Activated T-helper 1 cell treated with Interleukin-2 at 50 U/mL for 16 hours (primary cell): ENCODE measurements at regions not wholly inside any gene's neighbourhood (a gene's known extent, or its start where the extent isn't known, plus 50 kb on each side); places are given as distances from the start of the nearest gene placed in this dataset.
"Not testable (repeated sequence)": the region's sequence is repeated elsewhere in the genome, so short reads cannot be mapped to it uniquely, and the experiment has no call there.

Experiments
- DNase-seq: peaks from one replicate; pipeline ENCODE4 v3.0.0-alpha.2; 2020; ENCODE audit warnings: low read depth

DNA sequence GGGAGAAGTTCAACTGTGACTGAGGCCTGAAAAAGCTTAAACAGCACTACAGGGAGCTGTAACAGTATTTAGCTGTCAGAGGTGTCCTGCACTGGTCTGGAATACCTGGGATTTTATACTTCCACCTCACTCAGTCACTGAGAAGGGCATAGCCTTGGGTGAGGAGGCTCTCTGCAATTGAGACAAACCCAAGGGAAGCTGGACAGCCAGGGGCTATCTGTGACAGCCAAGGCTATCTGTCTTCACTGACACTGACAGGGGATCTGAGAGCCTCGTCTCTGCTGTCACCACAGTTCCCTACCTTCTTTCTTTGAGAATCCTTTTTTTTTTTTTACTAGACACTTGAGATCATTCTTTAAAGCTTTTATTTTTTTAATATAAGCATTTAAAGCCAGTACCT is 356.2 kb upstream of the CD180 start:
- no peak for DNase-seq

- DNase-seq, result no peak
These were observed 353.3 kb upstream of the CD180 start for GRCh38 chr5:67549947-67550346.

GRCh38 chr5:67549296-67549618 is 352.7 kb upstream of the CD180 start:
- no peak for DNase-seq

- no peak for DNase-seq
These were observed 352.1 kb upstream of the CD180 start for GRCh38 chr5:67548520-67549295.

DNA sequence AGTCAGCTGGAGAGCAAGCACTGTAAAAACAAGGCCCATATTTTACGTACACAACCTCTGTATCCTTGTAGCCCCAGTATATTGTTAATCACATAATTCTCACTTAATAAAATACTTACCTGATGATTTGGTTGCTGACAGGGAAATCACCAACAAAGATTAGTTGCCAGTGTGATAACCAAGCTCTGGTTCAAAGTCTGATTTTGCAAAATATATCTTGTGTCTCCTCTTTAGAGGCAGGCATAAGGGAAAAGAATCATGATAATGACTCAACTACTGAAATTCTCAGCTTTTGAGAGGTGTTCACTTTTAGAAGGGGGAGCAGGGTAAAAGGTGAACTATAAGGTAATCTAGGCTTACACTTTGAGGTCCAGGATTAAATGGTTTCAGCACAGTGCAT is 351.1 kb upstream of the CD180 start:
- no peak for DNase-seq

DNA sequence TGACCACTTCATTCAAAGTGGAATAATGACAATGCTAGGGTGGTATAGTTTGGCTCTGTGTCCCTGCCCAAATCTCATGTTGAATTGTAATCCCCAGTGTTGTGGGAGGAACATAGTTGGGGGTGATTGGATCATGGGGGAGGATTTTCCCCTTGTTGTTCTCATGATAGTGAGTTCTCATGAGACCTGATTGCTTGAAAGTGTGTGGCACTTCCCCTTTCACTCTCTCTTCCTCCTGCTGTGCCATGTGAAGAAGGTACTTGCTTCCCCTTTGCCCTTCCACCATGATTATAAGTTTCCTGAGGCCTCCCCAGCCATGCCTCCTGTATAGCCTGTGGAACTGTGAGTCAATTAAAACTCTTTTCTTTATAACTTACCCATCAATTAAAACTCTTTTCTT is 348.3 kb upstream of the CD180 start:
- not testable (repeated sequence) for DNase-seq

- no peak for DNase-seq
These were observed 347.2 kb upstream of the CD180 start for GRCh38 chr5:67543720-67544270.

GRCh38 chr5:67542479-67542878 is 345.9 kb upstream of the CD180 start:
- no peak for DNase-seq

DNA sequence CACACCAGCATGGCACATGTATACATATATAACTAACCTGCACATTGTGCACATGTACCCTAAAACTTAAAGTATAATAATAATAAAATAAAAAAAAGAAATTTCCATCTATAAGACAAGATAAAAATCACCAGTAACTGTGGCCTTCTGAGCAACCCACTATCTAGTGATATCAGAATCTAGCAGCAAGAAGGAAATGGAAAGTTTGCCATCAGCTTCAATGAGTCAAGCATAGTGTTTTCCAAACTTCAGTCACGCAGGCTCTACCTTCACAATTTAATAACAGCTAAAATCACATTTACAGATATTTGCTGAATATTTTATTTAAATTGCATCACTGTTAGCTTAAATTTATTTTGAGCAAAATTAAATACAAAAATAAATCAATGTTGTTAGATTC is 345.3 kb upstream of the CD180 start:
- DNase-seq, result no peak

GRCh38 chr5:67538855-67539506 is 342.4 kb upstream of the CD180 start:
- no peak for DNase-seq

DNA sequence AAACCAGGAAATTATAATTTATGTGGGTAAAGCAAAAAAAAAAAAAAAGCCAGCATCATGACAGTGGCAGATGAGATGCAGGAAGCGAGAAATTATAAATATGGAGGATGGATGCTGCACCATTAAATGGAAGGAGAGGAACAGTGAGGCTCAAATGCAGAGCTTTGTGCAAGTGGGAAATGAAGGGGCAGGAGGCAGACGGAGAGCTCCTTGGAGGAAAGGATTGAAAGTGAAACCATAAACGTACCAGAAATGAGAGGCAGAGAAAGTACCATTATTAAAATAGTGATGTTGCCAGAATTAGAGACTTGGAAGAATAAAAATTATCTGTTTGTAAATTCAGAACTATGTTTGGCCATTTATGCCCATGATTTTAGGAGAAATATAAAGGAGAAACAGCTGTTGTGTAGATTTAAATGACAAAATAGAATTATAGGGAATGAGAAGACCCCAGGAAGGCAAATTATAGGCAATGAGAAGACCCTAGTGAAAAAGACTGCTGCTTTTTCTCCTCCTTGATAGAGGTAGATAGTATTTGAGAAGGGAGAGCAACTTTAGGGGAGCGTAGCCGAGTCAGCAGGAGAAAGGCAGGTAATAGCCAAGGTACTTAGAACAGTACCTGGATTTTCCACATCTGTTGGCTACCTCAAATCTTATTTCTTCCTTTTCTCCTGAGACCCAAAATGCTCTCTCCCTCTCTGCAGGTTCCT is 341.0 kb upstream of the CD180 start:
- no peak for DNase-seq

- DNase-seq, result no peak
These were observed 340.3 kb upstream of the CD180 start for GRCh38 chr5:67536866-67537265.

DNA sequence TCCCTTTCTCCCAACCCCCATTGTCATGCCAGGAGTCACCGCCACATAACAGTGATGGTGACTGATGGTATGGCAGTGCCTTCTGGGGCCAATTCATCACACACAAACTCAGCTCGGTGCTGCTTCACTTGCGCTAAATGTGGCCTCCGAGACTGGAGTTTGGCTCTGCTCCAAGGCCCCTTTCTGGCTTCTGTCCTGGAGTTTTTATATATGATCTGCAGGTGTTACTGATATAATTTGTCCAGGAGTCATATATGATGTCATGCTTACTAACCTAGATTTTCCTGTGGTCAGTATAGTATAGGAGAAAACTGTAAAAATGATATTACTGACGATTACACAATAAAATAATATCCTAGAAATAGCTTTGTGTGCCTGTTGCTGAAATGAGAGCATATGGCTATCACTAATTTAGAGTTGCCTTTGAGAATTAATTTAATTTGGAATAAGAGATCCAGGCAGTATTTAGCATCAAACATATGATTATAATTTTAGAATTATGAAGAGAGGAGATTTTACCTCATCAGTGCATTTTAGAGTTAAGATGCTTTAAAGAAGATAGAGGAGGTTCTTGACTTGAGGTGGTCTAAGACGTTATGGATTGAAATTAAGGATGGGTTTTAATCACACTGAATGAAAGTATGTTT is 334.1 kb upstream of the CD180 start:
- DNase-seq, result no peak

- no peak for DNase-seq
These were observed 332.4 kb upstream of the CD180 start for GRCh38 chr5:67528953-67529352.

GRCh38 chr5:67526793-67527192 is 330.2 kb upstream of the CD180 start:
- DNase-seq, result no peak

- DNase-seq, result no peak
These were observed 323.7 kb upstream of the CD180 start for GRCh38 chr5:67520161-67520908.

- DNase-seq, result no peak
These were observed 321.6 kb upstream of the CD180 start for GRCh38 chr5:67518227-67518626.

DNA sequence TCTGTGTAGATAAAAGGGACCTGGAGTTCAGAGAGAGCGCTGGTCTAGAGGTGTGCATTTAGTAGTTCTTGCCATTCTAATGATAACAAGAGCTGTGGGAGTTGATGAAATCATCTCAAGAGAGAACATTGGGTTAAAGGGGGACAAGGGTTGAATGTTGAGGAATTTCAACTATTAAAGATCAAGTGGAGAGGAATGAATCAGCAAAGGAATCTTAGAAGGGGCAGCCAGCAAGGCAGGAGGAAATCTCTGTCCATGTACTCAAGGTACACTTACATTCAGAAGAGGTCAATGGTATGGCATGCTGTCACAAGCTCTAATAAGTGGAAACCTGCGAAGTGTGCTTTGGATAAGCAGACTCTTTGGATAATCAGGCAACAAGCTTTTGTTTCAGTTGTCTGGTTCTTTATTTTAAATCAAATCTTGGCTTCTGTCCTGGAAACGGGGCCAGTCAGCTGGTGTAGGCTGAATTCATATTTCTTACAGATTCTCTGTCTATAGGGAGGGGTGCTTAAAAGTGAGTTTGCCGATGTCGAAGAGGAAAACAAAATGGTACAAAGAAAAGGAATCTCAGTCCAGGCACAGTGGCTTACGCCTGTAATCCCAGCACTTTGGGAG is 320.5 kb upstream of the CD180 start:
- DNase-seq, result no peak

- no peak for DNase-seq
These were observed 319.2 kb upstream of the CD180 start for GRCh38 chr5:67515762-67516161.

DNA sequence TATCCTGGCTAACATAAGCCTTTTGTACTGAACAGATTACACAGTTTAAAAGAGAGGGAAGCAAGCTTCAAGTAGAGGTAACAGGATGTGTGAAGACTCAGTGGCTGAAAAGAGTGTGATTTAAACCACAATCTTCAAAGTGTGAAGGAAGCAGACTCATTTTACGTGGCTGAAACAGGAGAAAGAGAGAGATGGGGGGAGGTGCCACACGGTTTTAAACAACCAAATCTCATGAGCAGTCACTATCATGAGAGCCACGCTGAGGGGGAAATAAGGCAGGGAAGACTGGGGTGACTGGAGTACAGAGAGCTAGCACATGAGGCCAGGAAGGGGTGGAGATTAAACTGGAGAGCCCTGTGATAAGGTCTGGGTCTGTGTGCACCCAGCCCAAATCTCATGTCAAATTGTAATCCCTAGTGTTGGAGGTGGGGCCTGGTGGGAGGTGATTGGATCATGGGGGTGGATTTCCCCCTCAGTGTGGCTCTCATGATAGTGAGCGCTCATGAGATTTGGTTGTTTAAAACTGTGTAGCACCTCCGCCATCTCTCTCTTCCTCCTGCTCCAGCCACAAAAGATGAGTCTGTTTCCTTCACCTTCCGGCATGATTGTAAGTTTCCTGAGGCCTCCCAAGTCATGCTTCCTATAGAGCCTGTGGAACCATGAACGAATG is 318.6 kb upstream of the CD180 start:
- peak; percentile 2 for DNase-seq

DNA sequence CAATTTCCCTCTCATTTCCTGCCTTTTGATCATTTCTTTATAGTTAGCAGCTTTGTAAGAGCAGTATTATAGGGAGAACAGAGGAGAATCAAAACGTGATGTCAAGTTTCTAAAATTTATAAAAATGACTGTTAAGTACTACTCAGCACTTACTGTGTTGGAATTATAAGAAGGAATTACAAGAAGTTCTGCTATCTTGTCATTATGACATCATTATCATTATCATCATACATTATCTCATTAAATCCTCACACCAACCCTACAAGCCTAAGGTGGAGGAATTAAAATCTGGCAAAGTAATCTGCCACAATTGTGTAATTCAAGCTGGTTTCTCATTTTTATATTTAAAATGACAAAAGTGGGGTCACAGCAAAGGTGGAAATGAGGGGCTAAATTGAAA is 316.2 kb upstream of the CD180 start:
- DNase-seq, result no peak
